Activated CD4-positive, alpha-beta T cell treated with anti-CD3 and anti-CD28 coated beads, Interleukin-2, amount 10 ng/mL, durations not matched to agents 24 days and 14 days (primary cell): ENCODE measurements at regions not wholly inside any gene's neighbourhood (a gene's known extent, or its start where the extent isn't known, plus 50 kb on each side); places are given as distances from the start of the nearest gene placed in this dataset.

Experiments
- DNase-seq: peaks from one replicate; pipeline ENCODE4 v3.0.0; 2022
- H3K27ac Mint-ChIP-seq: one replicate; pipeline ENCODE4 v1.8.0; 2022; ENCODE audit warnings: mild to moderate bottlenecking, mixed read lengths
- H3K27me3 Mint-ChIP-seq: one replicate; pipeline ENCODE4 v1.8.0; 2022; ENCODE audit warnings: mixed read lengths
- H3K36me3 Mint-ChIP-seq: one replicate; pipeline ENCODE4 v1.8.0; 2022; ENCODE audit warnings: low read depth, mild to moderate bottlenecking, mixed read lengths
- H3K4me1 Mint-ChIP-seq: one replicate; pipeline ENCODE4 v1.8.0; 2021; ENCODE audit warnings: mixed read lengths
- H3K4me3 Mint-ChIP-seq: one replicate; pipeline ENCODE4 v1.8.0; 2022; ENCODE audit warnings: mild to moderate bottlenecking, moderate library complexity, mixed read lengths
- H3K9me3 Mint-ChIP-seq: one replicate; pipeline ENCODE4 v1.8.0; 2021; ENCODE audit warnings: mixed read lengths
- intact Hi-C: fragments of 100-400 bp; cut with micrococcal nuclease; formaldehyde crosslinking; loops from one replicate; pipeline ENCODE4 v1.15.1; 2023

- no peaks in the 10 kb centered on the region for H3K4me1 Mint-ChIP-seq
- intact Hi-C loops, result no loop called here
Measured at GRCh38 chr10:45183174-45183573, 132.2 kb downstream of the OR13A1 start.

GRCh38 chr10:45197816-45198485, 117.5 kb downstream of the OR13A1 start:
- H3K27me3 Mint-ChIP-seq, result no peaks in the 10 kb centered on the region
- H3K27ac Mint-ChIP-seq, result no peak overlapping the region
- no peaks in the 10 kb centered on the region for H3K9me3 Mint-ChIP-seq
- DNase-seq, result no peak
- H3K4me1 Mint-ChIP-seq, result no peaks in the 10 kb centered on the region
- no peak overlapping the region for H3K4me3 Mint-ChIP-seq
- intact Hi-C loops, result no loop called here
- H3K36me3 Mint-ChIP-seq, result no peaks in the 10 kb centered on the region

More at GRCh38 chr10:45183174-45183573, 132.2 kb downstream of the OR13A1 start:
- no peak for DNase-seq
- Mint-ChIP-seq H3K9me3 (no peaks in the 10 kb centered on the region), H3K27me3 (no peaks in the 10 kb centered on the region), H3K36me3 (no peaks in the 10 kb centered on the region), H3K4me3 (no peak overlapping the region), H3K27ac (no peak overlapping the region)

GRCh38 chr10:45198486-45199204, 116.8 kb downstream of the OR13A1 start:
- intact Hi-C loops, result no loop called here
- Mint-ChIP-seq H3K4me1 (no peaks in the 10 kb centered on the region), H3K4me3 (no peak overlapping the region), H3K27me3 (no peaks in the 10 kb centered on the region), H3K9me3 (no peaks in the 10 kb centered on the region), H3K27ac (no peak overlapping the region), H3K36me3 (no peaks in the 10 kb centered on the region)
- DNase-seq, result no peak

- no peaks in the 10 kb centered on the region for H3K4me1 Mint-ChIP-seq
- no peak overlapping the region for H3K27ac Mint-ChIP-seq
- no peaks in the 10 kb centered on the region for H3K9me3 Mint-ChIP-seq
- intact Hi-C loops, result no loop called here
- no peaks in the 10 kb centered on the region for H3K36me3 Mint-ChIP-seq
- no peak overlapping the region for H3K4me3 Mint-ChIP-seq
- no peaks in the 10 kb centered on the region for H3K27me3 Mint-ChIP-seq
- DNase-seq, result no peak
Measured at GRCh38 chr10:45199205-45199740, 116.1 kb downstream of the OR13A1 start.

- no peaks in the 10 kb centered on the region for H3K9me3 Mint-ChIP-seq
- no peaks in the 10 kb centered on the region for H3K36me3 Mint-ChIP-seq
- intact Hi-C loops, result no loop called here
- no peaks in the 10 kb centered on the region for H3K27me3 Mint-ChIP-seq
- H3K27ac Mint-ChIP-seq, result no peak overlapping the region
- DNase-seq, result no peak
- no peak overlapping the region for H3K4me3 Mint-ChIP-seq
- H3K4me1 Mint-ChIP-seq, result no peaks in the 10 kb centered on the region
Measured at GRCh38 chr10:45201271-45201670, 114.1 kb downstream of the OR13A1 start.

DNA sequence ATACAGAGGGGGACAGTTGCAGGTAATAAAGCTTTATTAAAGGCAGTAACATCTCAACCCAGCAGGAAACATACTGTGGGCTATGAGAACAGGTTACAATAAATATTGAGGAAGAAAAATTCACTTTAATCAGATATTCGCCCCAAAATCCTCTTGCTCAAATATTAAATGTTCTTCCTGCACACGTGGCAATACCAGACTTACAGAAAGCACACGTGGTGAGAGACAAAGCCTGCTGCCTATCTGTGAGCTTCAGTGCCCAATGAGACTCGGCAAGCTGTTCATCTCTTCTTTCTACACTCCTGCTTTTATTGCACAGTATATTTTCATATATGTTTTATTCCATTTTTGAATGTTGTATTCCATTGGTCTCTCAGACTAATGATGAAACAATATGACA, 113.2 kb downstream of the OR13A1 start:
- no peak overlapping the region for H3K27ac Mint-ChIP-seq
- H3K4me1 Mint-ChIP-seq, result no peaks in the 10 kb centered on the region
- H3K36me3 Mint-ChIP-seq, result no peaks in the 10 kb centered on the region
- peaks cover 2% of the 10 kb centered on the region for H3K27me3 Mint-ChIP-seq
- H3K9me3 Mint-ChIP-seq, result no peaks in the 10 kb centered on the region
- no peak overlapping the region for H3K4me3 Mint-ChIP-seq
- intact Hi-C loops, result no loop called here
- no peak for DNase-seq

GRCh38 chr10:45204954-45205775, 110.2 kb downstream of the OR13A1 start:
- H3K27ac Mint-ChIP-seq, result no peak overlapping the region
- no peaks in the 10 kb centered on the region for H3K36me3 Mint-ChIP-seq
- DNase-seq, result no peak

DNA sequence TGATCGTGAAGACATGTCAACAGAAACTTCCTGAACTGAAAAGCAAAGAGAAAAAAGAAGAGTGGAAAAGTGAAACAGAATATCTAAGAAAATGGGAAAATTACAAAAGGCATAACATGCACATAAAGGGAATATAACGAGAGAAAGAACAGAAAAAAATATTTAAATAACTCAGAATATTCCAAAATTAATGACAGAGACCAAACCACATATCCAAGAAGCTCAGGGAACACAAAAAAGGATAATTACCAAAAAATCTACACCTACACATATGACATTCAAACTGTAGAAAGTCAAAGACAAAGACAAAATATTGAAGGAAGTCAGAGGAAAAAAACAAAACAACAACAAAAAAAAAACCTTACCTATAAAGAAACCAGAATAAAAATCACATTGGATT, 105.5 kb downstream of the OR13A1 start:
- Mint-ChIP-seq H3K4me1 (no peaks in the 10 kb centered on the region), H3K27ac (no peak overlapping the region), H3K4me3 (no peak overlapping the region), H3K9me3 (no peaks in the 10 kb centered on the region), H3K36me3 (no peaks in the 10 kb centered on the region), H3K27me3 (peaks cover 16% of the 10 kb centered on the region)
- intact Hi-C loops, result no loop called here
- DNase-seq, result no peak

More at GRCh38 chr10:45204954-45205775, 110.2 kb downstream of the OR13A1 start:
- Mint-ChIP-seq H3K4me1 (no peaks in the 10 kb centered on the region), H3K27me3 (peaks cover 4% of the 10 kb centered on the region), H3K4me3 (no peak overlapping the region), H3K9me3 (no peaks in the 10 kb centered on the region)
- intact Hi-C loops, result no loop called here

DNA sequence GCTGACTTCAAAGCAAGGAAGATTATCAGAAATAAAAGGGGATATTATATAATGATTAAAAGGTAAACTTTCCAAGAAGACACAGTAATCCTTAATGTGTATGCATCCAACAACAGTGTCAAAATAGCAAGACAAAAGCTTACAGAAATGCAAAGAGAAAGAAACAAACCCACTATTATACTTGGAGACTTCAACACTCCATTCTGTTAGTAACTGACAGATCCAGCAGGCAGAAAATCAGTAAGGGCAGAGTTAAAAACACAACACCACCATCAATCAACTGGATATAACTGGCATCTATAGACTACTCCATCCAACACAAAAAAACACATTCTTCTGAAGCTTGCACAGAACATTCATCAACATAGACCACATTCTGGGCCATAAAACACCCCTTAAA, 103.8 kb downstream of the OR13A1 start:
- intact Hi-C loops, result no loop called here
- H3K27me3 Mint-ChIP-seq, result peaks cover 19% of the 10 kb centered on the region
- H3K36me3 Mint-ChIP-seq, result no peaks in the 10 kb centered on the region
- no peak for DNase-seq
- H3K9me3 Mint-ChIP-seq, result no peaks in the 10 kb centered on the region
- no peaks in the 10 kb centered on the region for H3K4me1 Mint-ChIP-seq
- H3K27ac Mint-ChIP-seq, result no peak overlapping the region
- H3K4me3 Mint-ChIP-seq, result no peak overlapping the region

DNA sequence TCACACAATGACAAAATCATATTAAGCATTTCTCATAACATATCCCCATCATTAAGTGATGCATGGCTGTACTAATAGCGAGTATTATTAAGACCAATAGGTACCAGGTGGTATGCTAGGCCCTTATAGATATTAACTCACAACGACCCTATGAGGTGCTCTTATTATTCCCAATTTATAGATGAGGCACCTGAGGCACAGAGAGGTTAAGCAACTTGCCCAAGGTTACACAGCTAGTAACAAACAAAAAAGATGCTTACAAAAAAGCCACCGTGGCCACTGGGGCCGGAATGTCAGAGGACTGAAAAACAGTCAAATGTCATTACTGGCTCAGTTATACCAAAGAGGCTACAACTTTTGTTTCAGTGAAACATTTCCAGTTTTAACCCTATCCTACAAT, 96.0 kb downstream of the OR13A1 start:
- H3K9me3 Mint-ChIP-seq, result no peaks in the 10 kb centered on the region
- no peaks in the 10 kb centered on the region for H3K4me1 Mint-ChIP-seq
- H3K36me3 Mint-ChIP-seq, result no peaks in the 10 kb centered on the region
- peaks cover 5% of the 10 kb centered on the region for H3K27me3 Mint-ChIP-seq
- no peak overlapping the region for H3K27ac Mint-ChIP-seq
- intact Hi-C loops, result no loop called here
- H3K4me3 Mint-ChIP-seq, result no peak overlapping the region
- no peak for DNase-seq

GRCh38 chr10:45220931-45221330, 94.5 kb downstream of the OR13A1 start:
- H3K27ac Mint-ChIP-seq, result no peak overlapping the region
- H3K4me1 Mint-ChIP-seq, result no peaks in the 10 kb centered on the region
- no peaks in the 10 kb centered on the region for H3K36me3 Mint-ChIP-seq
- no peak overlapping the region for H3K4me3 Mint-ChIP-seq
- H3K27me3 Mint-ChIP-seq, result peaks cover 5% of the 10 kb centered on the region
- no peak for DNase-seq
- no peaks in the 10 kb centered on the region for H3K9me3 Mint-ChIP-seq
- intact Hi-C loops, result no loop called here

DNA sequence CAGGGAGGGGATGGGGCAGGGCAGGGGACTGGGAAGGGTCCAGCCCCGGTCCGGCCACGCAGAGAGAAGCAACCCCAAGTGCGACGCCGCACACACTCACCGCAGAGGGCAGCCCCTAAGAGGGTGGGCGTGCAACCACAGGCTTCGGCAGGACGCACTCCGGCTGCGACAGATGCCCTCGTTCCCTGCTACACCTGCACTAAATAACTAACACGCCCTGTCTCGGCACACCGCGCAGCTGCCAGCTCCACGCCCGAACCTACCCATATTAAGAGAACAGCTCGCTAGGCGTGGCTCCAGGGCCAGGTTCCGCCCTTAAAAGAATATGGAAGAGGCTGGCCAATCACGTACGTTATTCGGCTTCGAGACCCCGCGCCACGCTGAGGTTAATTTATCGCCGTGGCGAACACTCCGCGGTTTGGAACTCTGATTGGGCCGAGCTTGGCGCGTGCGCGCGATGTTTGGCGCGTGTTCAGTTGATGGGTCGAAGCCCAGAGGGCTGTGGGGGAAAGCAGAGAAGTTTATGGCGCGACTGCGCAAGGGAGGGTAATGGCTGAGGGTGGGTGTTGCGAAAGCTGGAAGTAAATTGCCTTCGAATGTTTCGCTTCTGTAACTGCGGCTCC, 91.1 kb downstream of the OR13A1 start:
- H3K36me3 Mint-ChIP-seq, result no peaks in the 10 kb centered on the region
- intact Hi-C loops, result no loop called here
- peaks cover 19% of the 10 kb centered on the region for H3K27me3 Mint-ChIP-seq
- H3K4me1 Mint-ChIP-seq, result no peaks in the 10 kb centered on the region
- peaks cover 6% of the 10 kb centered on the region for H3K9me3 Mint-ChIP-seq
- no peak overlapping the region for H3K27ac Mint-ChIP-seq
- H3K4me3 Mint-ChIP-seq, result no peak overlapping the region
- no peak for DNase-seq

- H3K36me3 Mint-ChIP-seq, result no peaks in the 10 kb centered on the region
- peaks cover 21% of the 10 kb centered on the region for H3K27me3 Mint-ChIP-seq
- no peaks in the 10 kb centered on the region for H3K4me1 Mint-ChIP-seq
- no peak overlapping the region for H3K27ac Mint-ChIP-seq
- intact Hi-C loops, result no loop called here
- no peak for DNase-seq
- peaks cover 8% of the 10 kb centered on the region for H3K9me3 Mint-ChIP-seq
- no peak overlapping the region for H3K4me3 Mint-ChIP-seq
Measured at GRCh38 chr10:45227042-45227441, 88.4 kb downstream of the OR13A1 start.
